ENCODE measurements at regions not wholly inside any gene's neighbourhood (a gene's known extent, or its start where the extent isn't known, plus 50 kb on each side); places are given as distances from the start of the nearest gene placed in this dataset.

DNA sequence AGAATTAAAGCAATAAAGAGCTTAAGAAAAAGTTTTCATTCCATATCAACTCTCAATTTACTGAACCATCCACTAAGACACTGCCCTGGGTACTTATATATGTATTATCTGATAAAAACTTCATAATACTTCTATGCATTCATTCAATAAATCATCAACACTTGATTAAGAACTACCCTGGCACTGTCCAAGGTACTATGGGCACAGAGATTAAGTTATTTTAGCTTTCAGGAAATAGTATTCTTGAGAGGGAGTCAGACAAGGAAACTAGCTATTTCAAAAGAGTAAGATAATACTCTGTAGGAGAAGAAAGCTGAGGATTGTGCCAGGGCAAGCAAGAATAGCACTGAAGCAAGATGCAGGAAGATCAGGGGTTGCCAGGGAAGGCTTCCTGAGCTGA lies 640.8 kb downstream of the FAM181B start:
- TF ChIP-seq, protein P1, sequence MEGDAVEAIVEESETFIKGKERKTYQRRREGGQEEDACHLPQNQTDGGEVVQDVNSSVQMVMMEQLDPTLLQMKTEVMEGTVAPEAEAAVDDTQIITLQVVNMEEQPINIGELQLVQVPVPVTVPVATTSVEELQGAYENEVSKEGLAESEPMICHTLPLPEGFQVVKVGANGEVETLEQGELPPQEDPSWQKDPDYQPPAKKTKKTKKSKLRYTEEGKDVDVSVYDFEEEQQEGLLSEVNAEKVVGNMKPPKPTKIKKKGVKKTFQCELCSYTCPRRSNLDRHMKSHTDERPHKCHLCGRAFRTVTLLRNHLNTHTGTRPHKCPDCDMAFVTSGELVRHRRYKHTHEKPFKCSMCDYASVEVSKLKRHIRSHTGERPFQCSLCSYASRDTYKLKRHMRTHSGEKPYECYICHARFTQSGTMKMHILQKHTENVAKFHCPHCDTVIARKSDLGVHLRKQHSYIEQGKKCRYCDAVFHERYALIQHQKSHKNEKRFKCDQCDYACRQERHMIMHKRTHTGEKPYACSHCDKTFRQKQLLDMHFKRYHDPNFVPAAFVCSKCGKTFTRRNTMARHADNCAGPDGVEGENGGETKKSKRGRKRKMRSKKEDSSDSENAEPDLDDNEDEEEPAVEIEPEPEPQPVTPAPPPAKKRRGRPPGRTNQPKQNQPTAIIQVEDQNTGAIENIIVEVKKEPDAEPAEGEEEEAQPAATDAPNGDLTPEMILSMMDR (conservative IDR thresholded peaks at IDR 0.05; ENCODE audit: low read depth, low read length) = no peak
- TF ChIP-seq POLR2A (IDR thresholded peaks at IDR 0.05; ENCODE audit: low read depth, low read length) (no peak), MAZ (IDR thresholded peaks at IDR 0.05; ENCODE audit: borderline replicate concordance, low read depth, low read length) (no peak)
- TF ChIP-seq, protein P2, sequence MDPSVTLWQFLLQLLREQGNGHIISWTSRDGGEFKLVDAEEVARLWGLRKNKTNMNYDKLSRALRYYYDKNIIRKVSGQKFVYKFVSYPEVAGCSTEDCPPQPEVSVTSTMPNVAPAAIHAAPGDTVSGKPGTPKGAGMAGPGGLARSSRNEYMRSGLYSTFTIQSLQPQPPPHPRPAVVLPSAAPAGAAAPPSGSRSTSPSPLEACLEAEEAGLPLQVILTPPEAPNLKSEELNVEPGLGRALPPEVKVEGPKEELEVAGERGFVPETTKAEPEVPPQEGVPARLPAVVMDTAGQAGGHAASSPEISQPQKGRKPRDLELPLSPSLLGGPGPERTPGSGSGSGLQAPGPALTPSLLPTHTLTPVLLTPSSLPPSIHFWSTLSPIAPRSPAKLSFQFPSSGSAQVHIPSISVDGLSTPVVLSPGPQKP (IDR thresholded peaks at IDR 0.05; ENCODE audit: borderline replicate concordance, low read depth, low read length) = no peak
- TF ChIP-seq, protein P3, sequence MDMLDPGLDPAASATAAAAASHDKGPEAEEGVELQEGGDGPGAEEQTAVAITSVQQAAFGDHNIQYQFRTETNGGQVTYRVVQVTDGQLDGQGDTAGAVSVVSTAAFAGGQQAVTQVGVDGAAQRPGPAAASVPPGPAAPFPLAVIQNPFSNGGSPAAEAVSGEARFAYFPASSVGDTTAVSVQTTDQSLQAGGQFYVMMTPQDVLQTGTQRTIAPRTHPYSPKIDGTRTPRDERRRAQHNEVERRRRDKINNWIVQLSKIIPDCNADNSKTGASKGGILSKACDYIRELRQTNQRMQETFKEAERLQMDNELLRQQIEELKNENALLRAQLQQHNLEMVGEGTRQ (IDR thresholded peaks at IDR 0.05; ENCODE audit: low read depth, low read length) = no peak
